Type B pancreatic cell (in vitro differentiated cells): ENCODE measurements at regions not wholly inside any gene's neighbourhood (a gene's known extent, or its start where the extent isn't known, plus 50 kb on each side); places are given as distances from the start of the nearest gene placed in this dataset.

Experiments
- DNase-seq: peaks from one replicate; pipeline ENCODE4 v3.0.0; 2021; ENCODE audit warnings: mixed read lengths; ENCODE audit not compliant: unreplicated experiment; ENCODE audit errors: extremely low spot score
- H3K27ac Mint-ChIP-seq: 2 replicates; pipeline ENCODE4 v1.8.0; 2021; ENCODE audit warnings: mild to moderate bottlenecking, mixed read lengths
- H3K27me3 Mint-ChIP-seq: 2 replicates; pipeline ENCODE4 v1.8.0; 2021; ENCODE audit warnings: mixed read lengths
- H3K36me3 Mint-ChIP-seq: 2 replicates; pipeline ENCODE4 v1.8.0; 2021; ENCODE audit warnings: mixed read lengths
- H3K4me1 Mint-ChIP-seq: one replicate; pipeline ENCODE4 v1.8.0; 2021; ENCODE audit warnings: mixed read lengths; ENCODE audit not compliant: unreplicated experiment
- H3K4me3 Mint-ChIP-seq: 2 replicates; pipeline ENCODE4 v1.8.0; 2021; ENCODE audit warnings: mild to moderate bottlenecking, mixed read lengths
- H3K9me3 Mint-ChIP-seq: 2 replicates; pipeline ENCODE4 v1.8.0; 2021; ENCODE audit warnings: mixed read lengths
- CTCF ChIP-seq: fragments of 200-600 bp; sonication (generic); conservative IDR thresholded peaks from 2 replicates; pipeline ENCODE4 v1.5.0; 2021; ENCODE audit warnings: antibody characterized with exemption, mild to moderate bottlenecking

DNA sequence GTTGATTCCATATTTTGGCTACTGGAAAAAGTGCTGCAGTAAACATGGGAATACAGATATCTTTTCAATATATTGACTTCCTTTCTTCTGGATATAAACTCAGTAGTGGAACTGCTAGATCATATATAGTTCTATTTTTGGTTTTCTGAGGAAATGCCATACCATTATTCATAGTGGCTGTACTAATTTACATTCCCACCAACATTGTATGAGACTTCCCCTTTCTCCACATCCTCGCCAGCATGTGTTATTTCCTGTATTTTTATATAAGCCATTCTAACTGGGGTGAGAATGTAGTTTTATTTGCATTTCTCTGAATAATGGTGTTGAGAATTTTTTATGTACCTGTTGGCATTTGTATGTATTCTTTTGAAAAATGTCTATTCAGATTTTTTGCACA, 385.2 kb downstream of the NUF2 start:
- Mint-ChIP-seq H3K4me3 (no peak overlapping the region), H3K4me1 (no peaks in the 10 kb centered on the region), H3K27me3 (no peaks in the 10 kb centered on the region), H3K27ac (no peak overlapping the region), H3K36me3 (no peaks in the 10 kb centered on the region), H3K9me3 (no peaks in the 10 kb centered on the region)
- TF ChIP-seq CTCF: no peak
- DNase-seq: no peak

GRCh38 chr1:163709636-163710035, 387.9 kb downstream of the NUF2 start:
- no peak for TF ChIP-seq CTCF
- Mint-ChIP-seq H3K4me3 (no peak overlapping the region), H3K4me1 (no peaks in the 10 kb centered on the region), H3K36me3 (no peaks in the 10 kb centered on the region), H3K27me3 (no peaks in the 10 kb centered on the region), H3K27ac (no peak overlapping the region), H3K9me3 (no peaks in the 10 kb centered on the region)
- no peak for DNase-seq

- H3K27me3 Mint-ChIP-seq: no peaks in the 10 kb centered on the region
- peaks cover 4% of the 10 kb centered on the region for H3K9me3 Mint-ChIP-seq
- H3K4me3 Mint-ChIP-seq: no peak overlapping the region
- TF ChIP-seq CTCF: no peak
- no peaks in the 10 kb centered on the region for H3K4me1 Mint-ChIP-seq
- H3K27ac Mint-ChIP-seq: no peak overlapping the region
- DNase-seq: no peak
- no peaks in the 10 kb centered on the region for H3K36me3 Mint-ChIP-seq
These were observed 390.6 kb downstream of the NUF2 start for GRCh38 chr1:163712321-163712720.

GRCh38 chr1:163720294-163720693, 398.5 kb downstream of the NUF2 start:
- H3K4me1 Mint-ChIP-seq: no peaks in the 10 kb centered on the region
- no peaks in the 10 kb centered on the region for H3K27me3 Mint-ChIP-seq
- H3K36me3 Mint-ChIP-seq: peaks cover 4% of the 10 kb centered on the region
- H3K4me3 Mint-ChIP-seq: no peak overlapping the region
- H3K27ac Mint-ChIP-seq: no peak overlapping the region
- TF ChIP-seq CTCF: no peak
- peaks cover 28% of the 10 kb centered on the region for H3K9me3 Mint-ChIP-seq
- DNase-seq: no peak

- DNase-seq: no peak
- no peak overlapping the region for H3K27ac Mint-ChIP-seq
- no peaks in the 10 kb centered on the region for H3K4me1 Mint-ChIP-seq
- TF ChIP-seq CTCF: no peak
- H3K9me3 Mint-ChIP-seq: peaks cover 16% of the 10 kb centered on the region
- H3K36me3 Mint-ChIP-seq: no peaks in the 10 kb centered on the region
- H3K27me3 Mint-ChIP-seq: no peaks in the 10 kb centered on the region
- no peak overlapping the region for H3K4me3 Mint-ChIP-seq
These were observed 403.8 kb downstream of the NUF2 start for GRCh38 chr1:163725551-163725950.

DNA sequence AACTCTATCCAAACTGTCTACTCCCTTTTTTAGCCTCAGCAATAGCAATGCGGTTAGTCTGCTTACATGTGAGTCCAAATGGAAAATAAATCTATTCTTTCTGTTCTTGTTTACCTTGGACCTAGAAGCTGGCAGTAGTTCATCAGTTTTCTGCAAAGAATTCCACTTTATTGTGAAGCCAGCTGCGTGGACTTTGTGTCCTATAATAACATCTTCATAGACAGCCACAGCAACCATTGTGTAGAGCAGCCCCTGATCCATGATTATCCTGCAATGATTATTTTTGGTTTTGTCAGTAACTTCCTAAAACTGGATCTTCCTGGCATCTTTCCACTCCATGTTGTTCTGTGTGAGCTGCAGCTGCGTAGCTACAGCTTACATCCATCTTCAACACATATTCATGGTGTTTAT, 408.7 kb downstream of the NUF2 start:
- Mint-ChIP-seq H3K36me3 (no peaks in the 10 kb centered on the region), H3K27me3 (no peaks in the 10 kb centered on the region), H3K4me1 (no peaks in the 10 kb centered on the region), H3K27ac (no peak overlapping the region), H3K4me3 (no peak overlapping the region), H3K9me3 (peaks cover 12% of the 10 kb centered on the region)
- no peak for DNase-seq
- TF ChIP-seq CTCF: no peak
